ENCODE measurements at regions not wholly inside any gene's neighbourhood (a gene's known extent, or its start where the extent isn't known, plus 50 kb on each side); places are given as distances from the start of the nearest gene placed in this dataset.

GRCh38 chr5:113969901-113970300 lies 392.0 kb upstream of the KCNN2 start:
- DNase-seq (ENCODE audit: low read depth): no peak
- H3K4me3 ChIP-seq (ENCODE audit: control insufficient read depth, low read depth, low read length): no peak overlapping the region
- TF ChIP-seq CTCF (conservative IDR thresholded peaks at IDR 0.05; ENCODE audit: control insufficient read depth, insufficient read depth, low read depth, low read length): no peak

- no peak overlapping the region for H3K4me3 ChIP-seq (ENCODE audit: control insufficient read depth, low read depth, low read length)
- TF ChIP-seq CTCF (conservative IDR thresholded peaks at IDR 0.05; ENCODE audit: control insufficient read depth, insufficient read depth, low read depth, low read length): no peak
- no peak for DNase-seq (ENCODE audit: low read depth)
Measured at GRCh38 chr5:113971454-113971853, 390.4 kb upstream of the KCNN2 start.

- H3K4me3 ChIP-seq (ENCODE audit: control insufficient read depth, low read depth, low read length): no peak overlapping the region
- no peak for DNase-seq (ENCODE audit: low read depth)
- no peak for TF ChIP-seq CTCF (conservative IDR thresholded peaks at IDR 0.05; ENCODE audit: control insufficient read depth, insufficient read depth, low read depth, low read length)
Measured at GRCh38 chr5:113974976-113975375, 386.9 kb upstream of the KCNN2 start.

- no peak for DNase-seq (ENCODE audit: low read depth)
- H3K4me3 ChIP-seq (ENCODE audit: control insufficient read depth, low read depth, low read length): no peak overlapping the region
- no peak for TF ChIP-seq CTCF (conservative IDR thresholded peaks at IDR 0.05; ENCODE audit: control insufficient read depth, insufficient read depth, low read depth, low read length)
Measured at GRCh38 chr5:113984928-113985327, 376.9 kb upstream of the KCNN2 start.

- no peak overlapping the region for H3K4me3 ChIP-seq (ENCODE audit: control insufficient read depth, low read depth, low read length)
- no peak for TF ChIP-seq CTCF (conservative IDR thresholded peaks at IDR 0.05; ENCODE audit: control insufficient read depth, insufficient read depth, low read depth, low read length)
- DNase-seq (ENCODE audit: low read depth): no peak
Measured at GRCh38 chr5:113985505-113985904, 376.4 kb upstream of the KCNN2 start.

- no peak for DNase-seq (ENCODE audit: low read depth)
- TF ChIP-seq CTCF (conservative IDR thresholded peaks at IDR 0.05; ENCODE audit: control insufficient read depth, insufficient read depth, low read depth, low read length): no peak
- H3K4me3 ChIP-seq (ENCODE audit: control insufficient read depth, low read depth, low read length): no peak overlapping the region
Measured at GRCh38 chr5:113989278-113989912, 372.5 kb upstream of the KCNN2 start.

GRCh38 chr5:113989913-113990305 lies 372.0 kb upstream of the KCNN2 start:
- no peak overlapping the region for H3K4me3 ChIP-seq (ENCODE audit: control insufficient read depth, low read depth, low read length)
- no peak for TF ChIP-seq CTCF (conservative IDR thresholded peaks at IDR 0.05; ENCODE audit: control insufficient read depth, insufficient read depth, low read depth, low read length)
- DNase-seq (ENCODE audit: low read depth): no peak
